HT1080 (cell line): ENCODE measurements at regions not wholly inside any gene's neighbourhood (a gene's known extent, or its start where the extent isn't known, plus 50 kb on each side); places are given as distances from the start of the nearest gene placed in this dataset.
"Not testable (repeated sequence)": the region's sequence is repeated elsewhere in the genome, so short reads cannot be mapped to it uniquely, and the experiment has no call there.

Source experiments
- DNase-seq: peaks from one replicate; pipeline ENCODE4 v3.0.0-alpha.2; 2015; ENCODE audit warnings: low read depth

- DNase-seq = peak; percentile 54
Observed at GRCh38 chr11:90468923-90469322, 246.1 kb upstream of the CHORDC1 start.

DNA sequence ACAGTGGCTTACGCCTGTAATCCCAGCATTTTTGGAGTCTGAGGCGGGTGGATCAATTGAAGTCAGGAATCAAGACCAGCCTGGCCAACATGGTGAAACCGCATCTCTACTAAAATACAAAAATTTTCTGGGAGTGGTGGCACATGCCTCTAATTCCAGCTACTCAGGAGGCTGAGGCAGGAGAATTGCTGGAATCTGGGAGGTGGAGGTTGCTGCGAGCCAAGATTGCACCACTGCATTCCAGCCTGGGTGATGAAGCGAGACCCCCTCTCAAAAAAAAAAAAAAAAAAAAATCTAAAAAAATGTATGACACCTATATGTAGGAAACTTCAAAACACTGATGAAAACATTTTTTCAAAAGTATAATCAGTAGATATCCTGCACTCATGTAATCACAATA is 242.7 kb upstream of the CHORDC1 start:
- no peak for DNase-seq

DNA sequence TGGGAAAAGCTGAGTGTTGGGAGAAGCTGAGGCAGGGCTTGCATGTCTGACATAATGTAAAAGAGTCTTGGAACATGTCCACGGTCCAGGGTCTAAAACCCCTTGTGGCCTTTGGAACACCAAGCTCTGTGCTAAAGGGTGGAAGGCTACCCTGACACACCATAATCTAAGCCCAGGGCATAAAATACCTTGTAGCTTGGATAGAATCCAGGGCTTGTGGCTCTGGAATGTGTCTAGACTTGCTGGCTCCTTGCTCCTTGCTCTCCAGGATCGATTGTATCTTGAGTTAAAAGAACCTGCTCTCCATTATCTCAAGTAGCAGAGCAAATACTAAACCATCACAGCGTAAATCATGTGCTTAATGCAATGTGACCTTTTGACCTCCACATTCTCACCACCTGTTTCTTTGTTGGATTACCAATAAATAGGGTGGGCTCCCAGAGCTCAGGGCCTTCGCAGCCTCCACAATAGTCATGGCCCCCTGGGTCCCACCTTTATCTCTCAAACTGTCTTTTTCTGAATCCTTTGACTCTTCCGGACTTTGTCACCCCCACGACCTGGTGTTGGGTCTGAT is 232.6 kb upstream of the CHORDC1 start:
- not testable (repeated sequence) for DNase-seq

GRCh38 chr11:90453525-90453924 is 230.7 kb upstream of the CHORDC1 start:
- DNase-seq = no peak

- DNase-seq = no peak
Observed at GRCh38 chr11:90449606-90450005, 226.8 kb upstream of the CHORDC1 start.

DNA sequence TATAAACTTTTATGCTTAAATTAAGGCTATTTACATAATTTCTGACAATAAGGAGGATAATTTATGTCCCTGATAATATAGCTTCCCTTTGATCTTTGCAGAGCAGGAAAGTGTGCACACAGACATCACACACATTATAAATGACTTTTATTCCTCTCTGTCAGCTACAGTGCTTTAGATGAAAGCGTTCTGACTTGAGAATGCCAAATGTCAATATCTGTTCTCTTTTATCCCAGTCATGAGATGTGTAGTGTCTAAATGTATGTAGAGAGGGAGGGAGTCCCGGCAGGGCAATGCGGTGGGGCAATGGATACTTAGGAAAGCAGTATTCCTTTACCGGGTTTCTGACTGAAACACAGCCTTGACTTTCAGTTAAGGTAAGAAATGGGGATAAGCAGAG is 225.4 kb upstream of the CHORDC1 start:
- no peak for DNase-seq

- DNase-seq = no peak
Observed at GRCh38 chr11:90447618-90448017, 224.8 kb upstream of the CHORDC1 start.

DNA sequence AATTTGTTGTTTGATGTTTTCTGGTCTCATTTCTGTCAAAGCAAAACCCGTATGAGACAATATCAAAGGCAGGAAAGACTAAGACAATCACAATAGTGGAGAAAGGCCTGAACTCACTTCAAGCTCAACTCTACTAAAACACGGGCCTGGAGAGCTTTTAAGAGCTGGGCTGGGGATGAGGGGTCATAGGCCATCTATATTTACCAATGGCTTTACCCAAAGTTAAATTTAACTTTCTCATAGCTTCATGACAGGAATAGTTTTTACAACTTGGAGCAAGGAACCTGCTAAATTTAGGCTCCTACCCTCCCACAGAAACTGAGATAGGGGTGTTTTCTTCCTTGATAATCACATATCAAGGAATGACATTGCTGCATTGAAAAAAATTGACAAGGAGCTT is 223.4 kb upstream of the CHORDC1 start:
- no peak for DNase-seq

DNA sequence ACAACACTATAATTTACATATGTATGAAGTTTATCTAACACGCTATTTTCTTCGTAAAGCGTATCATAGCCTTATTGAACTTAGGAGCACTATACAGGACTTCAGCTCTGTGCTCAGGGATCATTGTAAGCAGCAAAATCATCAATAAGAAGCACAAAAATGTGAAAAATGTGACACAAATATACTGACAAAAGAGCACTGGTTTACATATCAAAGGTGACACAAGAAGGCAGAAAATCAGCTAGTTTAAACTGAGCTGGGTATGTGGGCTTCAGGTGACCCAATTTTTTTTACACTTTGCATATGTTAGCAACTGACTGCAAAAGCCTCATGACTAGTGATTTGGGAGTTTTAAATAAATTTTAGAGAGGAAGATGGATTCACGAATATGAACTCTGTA is 215.2 kb upstream of the CHORDC1 start:
- no peak for DNase-seq

DNA sequence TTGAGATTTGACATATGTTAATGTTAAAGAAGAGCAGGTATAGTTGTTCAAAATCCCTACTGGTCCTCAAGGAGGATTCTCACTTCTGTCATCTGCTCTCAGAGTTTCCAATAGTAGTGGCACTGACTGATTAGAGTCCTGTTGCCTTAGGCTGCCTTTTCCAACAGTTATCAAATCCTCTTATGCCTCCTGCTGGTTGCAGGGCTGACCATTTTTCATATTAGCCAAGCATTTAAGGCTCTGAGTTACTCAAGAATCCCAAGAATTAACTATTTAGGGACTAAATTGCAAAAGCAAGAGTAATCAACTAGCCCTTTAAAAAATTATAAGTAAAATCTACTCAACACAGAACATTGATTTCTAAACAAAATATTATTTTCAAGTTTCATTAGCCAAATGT is 212.0 kb upstream of the CHORDC1 start:
- DNase-seq = peak; percentile 16

GRCh38 chr11:90428836-90429235 is 206.0 kb upstream of the CHORDC1 start:
- no peak for DNase-seq

GRCh38 chr11:90426442-90426841 is 203.6 kb upstream of the CHORDC1 start:
- DNase-seq = no peak

- DNase-seq = no peak
Observed at GRCh38 chr11:90423378-90423777, 200.5 kb upstream of the CHORDC1 start.

- not testable (repeated sequence) for DNase-seq
Observed at GRCh38 chr11:90422787-90423186, 199.9 kb upstream of the CHORDC1 start.

DNA sequence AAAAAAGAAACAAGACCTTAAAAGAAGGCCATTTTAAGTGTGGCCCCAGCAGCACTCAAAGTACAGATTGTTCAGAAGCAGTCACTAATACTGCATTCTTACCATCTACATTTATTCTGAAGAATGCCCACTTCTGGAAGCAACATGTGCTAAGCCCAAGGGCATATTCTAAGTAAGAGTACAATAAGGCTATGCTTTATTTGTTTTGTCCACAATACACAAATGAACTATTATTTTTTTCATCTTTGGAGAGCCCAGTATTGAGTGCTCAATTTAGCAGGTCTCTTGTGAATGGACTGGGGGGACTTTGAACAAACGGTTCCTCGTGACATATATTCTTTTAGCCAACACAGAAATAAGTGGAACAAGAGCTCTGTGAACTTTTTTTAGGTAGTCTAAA is 191.4 kb upstream of the CHORDC1 start:
- DNase-seq = no peak

DNA sequence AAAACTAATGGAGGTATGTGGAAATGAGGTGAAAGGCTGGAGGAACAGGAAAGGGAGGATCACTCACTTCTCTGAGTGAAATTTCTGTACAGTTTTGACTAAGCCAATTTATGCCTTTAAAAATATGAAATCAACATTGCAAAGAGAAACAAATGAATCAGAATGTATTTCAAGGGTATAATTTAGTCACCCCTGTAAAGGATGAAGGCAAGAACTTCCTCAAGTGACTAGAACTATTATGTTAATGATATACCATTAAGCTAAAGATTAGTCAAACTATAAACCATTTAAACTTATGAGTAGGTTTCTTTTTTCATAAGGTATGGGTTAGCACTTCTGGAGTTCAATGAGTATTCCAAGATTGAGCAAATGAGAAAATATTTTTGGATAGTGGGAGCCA is 184.5 kb upstream of the CHORDC1 start:
- no peak for DNase-seq

DNA sequence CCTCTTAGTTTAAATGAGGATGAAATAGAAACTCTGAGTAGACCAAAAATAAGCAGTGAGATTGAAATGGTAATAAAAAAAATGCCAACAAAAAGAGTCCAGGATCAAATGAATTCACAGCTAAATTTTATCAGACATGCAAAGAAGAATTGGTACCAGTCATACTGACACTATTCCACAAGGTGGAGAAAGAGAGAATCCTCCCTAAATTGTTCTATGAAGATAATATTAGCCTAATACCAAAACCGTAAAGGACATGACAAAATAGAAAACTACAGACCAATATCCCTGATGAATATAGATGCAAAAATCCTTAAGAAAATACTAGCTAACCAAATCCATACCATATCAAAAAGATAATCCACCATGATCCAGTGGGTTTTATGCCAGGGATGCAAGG is 169.8 kb upstream of the CHORDC1 start:
- no peak for DNase-seq

DNA sequence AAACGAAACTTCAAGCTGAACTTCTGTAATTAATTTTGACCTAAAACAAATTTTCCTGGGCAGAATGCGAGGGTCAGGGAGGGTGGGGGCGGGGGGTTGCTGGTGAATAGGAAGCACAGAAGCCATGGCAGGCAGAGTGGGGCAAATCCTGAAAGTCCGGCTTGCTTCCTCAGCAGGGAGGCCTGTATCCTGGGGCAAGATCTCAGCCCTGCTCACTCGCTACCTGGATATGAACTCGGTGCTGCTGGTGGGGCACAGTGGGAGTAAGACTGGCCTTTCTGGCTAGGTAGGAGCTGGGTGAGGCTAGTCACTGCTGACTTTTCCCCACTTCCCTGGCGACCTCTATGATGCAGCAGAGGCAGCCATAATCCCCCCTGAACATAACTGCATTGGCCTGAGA is 168.9 kb upstream of the CHORDC1 start:
- no peak for DNase-seq

DNA sequence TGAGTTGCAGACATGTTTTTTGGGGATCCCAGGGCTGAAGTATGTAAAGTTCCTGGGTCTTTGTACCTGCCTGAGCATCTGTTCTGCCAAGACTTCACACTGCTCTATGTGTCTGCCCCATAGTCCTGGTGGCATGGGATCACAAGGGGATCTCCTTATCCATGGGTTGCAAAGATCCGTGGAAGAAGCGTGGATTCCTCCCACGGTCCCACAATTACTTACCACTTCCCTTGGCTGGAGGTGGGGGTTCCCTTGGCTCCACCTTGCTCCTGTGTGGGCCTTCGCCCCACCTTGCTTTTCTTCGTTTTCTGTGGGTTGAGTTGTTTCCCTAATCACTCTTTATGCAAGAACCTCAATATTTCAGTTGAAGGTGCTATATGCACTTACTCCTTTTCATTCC is 157.4 kb upstream of the CHORDC1 start:
- DNase-seq = no peak

- no peak for DNase-seq
Observed at GRCh38 chr11:90373971-90374370, 151.1 kb upstream of the CHORDC1 start.

GRCh38 chr11:90364527-90364926 is 141.7 kb upstream of the CHORDC1 start:
- no peak for DNase-seq

DNA sequence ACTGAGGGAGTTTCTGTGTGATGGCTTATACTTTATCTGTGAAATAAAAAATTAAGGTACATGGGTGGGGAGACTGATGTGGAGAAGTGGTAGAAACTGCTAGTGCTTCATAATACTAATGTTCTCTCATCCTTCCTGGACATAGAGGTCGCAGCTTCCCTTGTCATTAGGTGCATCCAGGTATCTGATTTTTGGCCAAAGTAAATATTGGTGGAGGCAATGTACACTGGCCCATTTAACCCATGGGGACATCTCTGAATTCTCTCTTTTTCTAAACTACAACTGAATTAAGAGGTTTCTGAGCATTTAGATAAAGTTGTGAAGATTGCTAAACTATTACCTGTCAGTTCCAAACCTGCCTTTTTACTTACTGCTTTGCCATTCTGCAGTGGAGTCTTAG is 140.9 kb upstream of the CHORDC1 start:
- no peak for DNase-seq

- no peak for DNase-seq
Observed at GRCh38 chr11:90355200-90355599, 132.4 kb upstream of the CHORDC1 start.

- DNase-seq = no peak
Observed at GRCh38 chr11:90349731-90350130, 126.9 kb upstream of the CHORDC1 start.
